ENCODE measurements at regions not wholly inside any gene's neighbourhood (a gene's known extent, or its start where the extent isn't known, plus 50 kb on each side); places are given as distances from the start of the nearest gene placed in this dataset.

- ATAC-seq, result no peak
- TF ChIP-seq SNAI2 (CRISPR knock-in tag; IDR thresholded peaks at IDR 0.05), result no peak
- no peak for TF ChIP-seq OSR1 (CRISPR knock-in tag; IDR thresholded peaks at IDR 0.05)
- no peak for TF ChIP-seq TCF4 (CRISPR knock-in tag; IDR thresholded peaks at IDR 0.05; ENCODE audit: borderline replicate concordance)
- no peak for TF ChIP-seq ZC3H10 (CRISPR knock-in tag; IDR thresholded peaks at IDR 0.05)
- TF ChIP-seq ZFP3 (CRISPR knock-in tag; IDR thresholded peaks at IDR 0.05), result no peak
- TF ChIP-seq PPARA (CRISPR knock-in tag; IDR thresholded peaks at IDR 0.05; ENCODE audit: borderline replicate concordance), result no peak
Measured at GRCh38 chrX:9343971-9344370, 120.9 kb upstream of the TBL1X start.

- ATAC-seq, result no peak
- TF ChIP-seq ZFP3 (CRISPR knock-in tag; IDR thresholded peaks at IDR 0.05), result no peak
- no peak for TF ChIP-seq ZNF565 (CRISPR knock-in tag; conservative IDR thresholded peaks at IDR 0.05; ENCODE audit: low read depth)
- TF ChIP-seq ESRRG (CRISPR knock-in tag; IDR thresholded peaks at IDR 0.05), result no peak
- no peak for TF ChIP-seq TSHZ2 (CRISPR knock-in tag; IDR thresholded peaks at IDR 0.05)
- no peak for TF ChIP-seq ZNF8 (CRISPR knock-in tag; IDR thresholded peaks at IDR 0.05)
Measured at GRCh38 chrX:9345957-9346356, 118.9 kb upstream of the TBL1X start.

- peak; percentile 61 for ATAC-seq
- TF ChIP-seq CREB5 (CRISPR knock-in tag; IDR thresholded peaks at IDR 0.05; ENCODE audit: low read depth) (no peak), SNAI2 (CRISPR knock-in tag; IDR thresholded peaks at IDR 0.05) (no peak), POU6F1 (CRISPR knock-in tag; IDR thresholded peaks at IDR 0.05; ENCODE audit: borderline replicate concordance, low read depth) (no peak), PATZ1 (CRISPR knock-in tag; IDR thresholded peaks at IDR 0.05; ENCODE audit: borderline replicate concordance) (no peak), PPARA (CRISPR knock-in tag; IDR thresholded peaks at IDR 0.05; ENCODE audit: borderline replicate concordance) (no peak), BACH2 (CRISPR knock-in tag; IDR thresholded peaks at IDR 0.05; ENCODE audit: borderline replicate concordance) (no peak), ARNTL (CRISPR knock-in tag; IDR thresholded peaks at IDR 0.05; ENCODE audit: borderline replicate concordance, low read depth) (no peak), TOX (CRISPR knock-in tag; IDR thresholded peaks at IDR 0.05; ENCODE audit: borderline replicate concordance) (no peak), TCF4 (CRISPR knock-in tag; IDR thresholded peaks at IDR 0.05; ENCODE audit: borderline replicate concordance) (no peak), ZNF70 (CRISPR knock-in tag; IDR thresholded peaks at IDR 0.05) (no peak), ISL1 (CRISPR knock-in tag; IDR thresholded peaks at IDR 0.05) (no peak), GLIS3 (CRISPR knock-in tag; IDR thresholded peaks at IDR 0.05) (no peak), ZFP30 (CRISPR knock-in tag; IDR thresholded peaks at IDR 0.05) (no peak)
Measured at GRCh38 chrX:9349572-9350494, 115.0 kb upstream of the TBL1X start.

- ATAC-seq, result no peak
- TF ChIP-seq ZNF8 (CRISPR knock-in tag; IDR thresholded peaks at IDR 0.05) (no peak), POU6F1 (CRISPR knock-in tag; IDR thresholded peaks at IDR 0.05; ENCODE audit: borderline replicate concordance, low read depth) (no peak), SNAI2 (CRISPR knock-in tag; IDR thresholded peaks at IDR 0.05) (no peak), ZC3H10 (CRISPR knock-in tag; IDR thresholded peaks at IDR 0.05) (no peak)
Measured at GRCh38 chrX:9351126-9351525, 113.7 kb upstream of the TBL1X start.
